GM23248 (cell line): ENCODE measurements at regions not wholly inside any gene's neighbourhood (a gene's known extent, or its start where the extent isn't known, plus 50 kb on each side); places are given as distances from the start of the nearest gene placed in this dataset.

Source experiments
- EZH2 ChIP-seq: fragments of 200-600 bp; sonication (generic); IDR thresholded peaks from 2 replicates; pipeline ENCODE4 v1.6.1; 2018; ENCODE audit warnings: antibody characterized with exemption, mild to moderate bottlenecking; ENCODE audit not compliant: insufficient read depth, poor library complexity, severe bottlenecking
- EZH2phosphoT487 ChIP-seq: fragments of 200-600 bp; sonication (generic); IDR thresholded peaks from 2 replicates; pipeline ENCODE4 v1.6.1; 2018; ENCODE audit warnings: antibody characterized with exemption, moderate library complexity, mild to moderate bottlenecking, low read depth; ENCODE audit not compliant: insufficient read depth

- TF ChIP-seq EZH2phosphoT487 (no peak), EZH2 (no peak)
Measured at GRCh38 chr13:106917024-106917571, 349.2 kb upstream of the ARGLU1 start.
